ENCODE measurements at regions not wholly inside any gene's neighbourhood (a gene's known extent, or its start where the extent isn't known, plus 50 kb on each side); places are given as distances from the start of the nearest gene placed in this dataset.
"Not testable (repeated sequence)": the region's sequence is repeated elsewhere in the genome, so short reads cannot be mapped to it uniquely, and the experiment has no call there.

GRCh38 chr4:42761804-42762203 lies 104.9 kb upstream of the ATP8A1 start:
- 51 to 63% (median 57%) methylated on average over 2 of the region's 2 CpGs for WGBS, 4 donors
- H3K4me3 ChIP-seq, result no peak overlapping the region
- no peaks in the 10 kb centered on the region for H3K27me3 ChIP-seq
- no peaks in the 10 kb centered on the region for H3K9me3 ChIP-seq
- DNase-seq (no peak), ATAC-seq (no peak)
- H3K36me3 ChIP-seq, result no peaks in the 10 kb centered on the region
- no peak for TF ChIP-seq POLR2A (IDR thresholded peaks at IDR 0.05)
- no peak for TF ChIP-seq CTCF (IDR thresholded peaks at IDR 0.05)
- H3K4me1 ChIP-seq, result no peaks in the 10 kb centered on the region
- intact Hi-C loops (cut with DNase I), result no loop called here
- H3K27ac ChIP-seq, result no peak overlapping the region

- H3K27me3 ChIP-seq, H3K4me3 ChIP-seq, DNase-seq, H3K9me3 ChIP-seq, H3K27ac ChIP-seq, H3K36me3 ChIP-seq, H3K4me1 ChIP-seq, ATAC-seq: not testable (repeated sequence)
- intact Hi-C loops (cut with DNase I), result loop anchor here in 2 of 10 donors (5.0 kb wide), 1 partner anchor 188 kb away; no protein-coding TSS in a partner anchor
- WGBS, 4 donors, result 52 to 77% (median 59%) methylated on average over 2 of the region's 2 CpGs
Observed at GRCh38 chr4:42754965-42755364, 98.1 kb upstream of the ATP8A1 start.

GRCh38 chr4:42751587-42751986 lies 94.7 kb upstream of the ATP8A1 start:
- ATAC-seq (no peak), DNase-seq (no peak)
- TF ChIP-seq CTCF (IDR thresholded peaks at IDR 0.05), result no peak
- H3K27ac ChIP-seq, result no peak overlapping the region
- no peaks in the 10 kb centered on the region for H3K4me1 ChIP-seq
- H3K27me3 ChIP-seq, result no peaks in the 10 kb centered on the region
- H3K4me3 ChIP-seq, result no peak overlapping the region
- intact Hi-C loops (cut with DNase I), result loop anchor here in 5 of 10 donors (2.0 to 5.0 kb wide), 2 partner anchors 183 to 184 kb away; no protein-coding TSS in a partner anchor
- H3K36me3 ChIP-seq, result no peaks in the 10 kb centered on the region
- no peaks in the 10 kb centered on the region for H3K9me3 ChIP-seq
- WGBS, 4 donors, result 91 to 100% (median 95%) methylated on average over 1 of the region's 1 CpG

GRCh38 chr4:42750856-42751255 lies 94.0 kb upstream of the ATP8A1 start:
- TF ChIP-seq POLR2A (IDR thresholded peaks at IDR 0.05) (no peak), CTCF (IDR thresholded peaks at IDR 0.05) (no peak)
- Histone ChIP-seq H3K4me3 (no peak overlapping the region), H3K9me3 (peaks cover 0 to 5% (median 0%) of the 10 kb centered on the region in 12 donors), H3K27me3 (no peaks in the 10 kb centered on the region), H3K4me1 (no peaks in the 10 kb centered on the region), H3K36me3 (no peaks in the 10 kb centered on the region), H3K27ac (no peak overlapping the region)
- no peak for DNase-seq
- intact Hi-C loops (cut with DNase I), result loop anchor here in 7 of 10 donors (1.0 to 5.0 kb wide), 4 partner anchors 181 to 184 kb away; no protein-coding TSS in a partner anchor
- ATAC-seq, result no peak
- WGBS, 4 donors, result 44 to 62% (median 49%) methylated on average over 2 of the region's 2 CpGs

- 55 to 65% (median 58%) methylated on average over 1 of the region's 1 CpG for WGBS, 4 donors
- Histone ChIP-seq H3K36me3 (no peaks in the 10 kb centered on the region), H3K4me1 (no peaks in the 10 kb centered on the region), H3K4me3 (no peak overlapping the region), H3K27ac (no peak overlapping the region), H3K9me3 (peaks cover 0 to 13% (median 0%) of the 10 kb centered on the region in 12 donors), H3K27me3 (no peaks in the 10 kb centered on the region)
- ATAC-seq (peak in 3 of 4 donors; percentile 68 to 84 (median 79)), DNase-seq (peak in 3 of 5 donors; percentile 11 to 27 (median 20))
- no peak for TF ChIP-seq POLR2A (IDR thresholded peaks at IDR 0.05)
- TF ChIP-seq CTCF (IDR thresholded peaks at IDR 0.05), result peak in 11 of 12 donors; percentile 19 to 56 (median 43)
- intact Hi-C loops (cut with DNase I), result loop anchor here in 7 of 10 donors (1.0 to 5.0 kb wide), 4 partner anchors 180 to 183 kb away; no protein-coding TSS in a partner anchor
Observed at GRCh38 chr4:42750091-42750490, 93.2 kb upstream of the ATP8A1 start.
